GM21723 (cell line): ENCODE measurements at regions not wholly inside any gene's neighbourhood (a gene's known extent, or its start where the extent isn't known, plus 50 kb on each side); places are given as distances from the start of the nearest gene placed in this dataset.

ENCODE experiments used
- ATAC-seq: cut with Tn5 transposase; IDR thresholded peaks from one replicate; pipeline ENCODE4 v1.9.1; 2021; ENCODE audit warnings: mild to moderate bottlenecking, moderate library complexity; ENCODE audit not compliant: unreplicated experiment

- no peak for ATAC-seq
Observed at GRCh38 chr5:98608052-98608451, 165.4 kb upstream of the RGMB start.

GRCh38 chr5:98614341-98614740 lies 159.1 kb upstream of the RGMB start:
- ATAC-seq, result no peak

GRCh38 chr5:98621821-98622220 lies 151.6 kb upstream of the RGMB start:
- ATAC-seq, result no peak

GRCh38 chr5:98624145-98624880 lies 149.2 kb upstream of the RGMB start:
- no peak for ATAC-seq

GRCh38 chr5:98627121-98627520 lies 146.3 kb upstream of the RGMB start:
- ATAC-seq, result no peak

GRCh38 chr5:98630621-98631020 lies 142.8 kb upstream of the RGMB start:
- ATAC-seq, result no peak

- no peak for ATAC-seq
Observed at GRCh38 chr5:98631311-98632054, 142.0 kb upstream of the RGMB start.

- no peak for ATAC-seq
Observed at GRCh38 chr5:98635656-98636055, 137.8 kb upstream of the RGMB start.

- ATAC-seq, result no peak
Observed at GRCh38 chr5:98637116-98637515, 136.3 kb upstream of the RGMB start.

GRCh38 chr5:98637557-98637956 lies 135.9 kb upstream of the RGMB start:
- ATAC-seq, result no peak

GRCh38 chr5:98638111-98638510 lies 135.4 kb upstream of the RGMB start:
- ATAC-seq, result no peak

GRCh38 chr5:98638701-98639100 lies 134.8 kb upstream of the RGMB start:
- no peak for ATAC-seq

- ATAC-seq, result no peak
Observed at GRCh38 chr5:98639274-98639673, 134.2 kb upstream of the RGMB start.

- no peak for ATAC-seq
Observed at GRCh38 chr5:98641671-98642070, 131.8 kb upstream of the RGMB start.

GRCh38 chr5:98643569-98643968 lies 129.9 kb upstream of the RGMB start:
- ATAC-seq, result no peak

- ATAC-seq, result no peak
Observed at GRCh38 chr5:98651715-98652114, 121.7 kb upstream of the RGMB start.

GRCh38 chr5:98656125-98656795 lies 117.2 kb upstream of the RGMB start:
- ATAC-seq, result no peak

GRCh38 chr5:98656796-98657195 lies 116.7 kb upstream of the RGMB start:
- ATAC-seq, result no peak

- no peak for ATAC-seq
Observed at GRCh38 chr5:98657559-98657958, 115.9 kb upstream of the RGMB start.

- ATAC-seq, result no peak
Observed at GRCh38 chr5:98663521-98663920, 109.9 kb upstream of the RGMB start.

- ATAC-seq, result no peak
Observed at GRCh38 chr5:98664736-98665135, 108.7 kb upstream of the RGMB start.

GRCh38 chr5:98679963-98680362 lies 93.5 kb upstream of the RGMB start:
- no peak for ATAC-seq
